ENCODE measurements at regions not wholly inside any gene's neighbourhood (a gene's known extent, or its start where the extent isn't known, plus 50 kb on each side); places are given as distances from the start of the nearest gene placed in this dataset.

GRCh38 chr1:175845338-175845737, 101.9 kb upstream of the TNR start:
- Histone ChIP-seq H2AK5ac (ENCODE audit: low read depth, low read length) (no peak overlapping the region), H2BK120ac (replicated peaks; ENCODE audit: low read depth, low read length) (no peak overlapping the region), H2BK12ac (ENCODE audit: low read depth, low read length) (no peak overlapping the region), H4K91ac (replicated peaks; ENCODE audit: insufficient read length, low read length) (peak overlapping the region; percentile 15), H3K18ac (ENCODE audit: extremely low read depth, low read length) (no peak overlapping the region), H3K9me3 (ENCODE audit: insufficient read depth in 2 of 2, low read depth in 1 of 2, low read length in 1 of 2) (no peaks in the 10 kb centered on the region), H4K5ac (ENCODE audit: insufficient read length, low read depth, low read length) (no peak overlapping the region), H3K14ac (ENCODE audit: insufficient read length) (no peak overlapping the region), H3K4me1 (replicated peaks in 1 of 4; ENCODE audit: control insufficient read depth in 3 of 4, insufficient read depth in 4 of 4, low read length in 3 of 4) (peaks cover 0 to 14% (median 2%) of the 10 kb centered on the region in 4 experiments; a peak in 2 of 7 replicates), H2AFZ (ENCODE audit: low read length) (no peak overlapping the region), H4K8ac (ENCODE audit: extremely low read depth, insufficient read depth, low read length) (no peak overlapping the region), H3K4ac (replicated peaks; ENCODE audit: insufficient read length, low read depth, low read length) (no peak overlapping the region), H3K79me1 (ENCODE audit: low read depth, low read length) (no peaks in the 10 kb centered on the region), H4K20me1 (replicated peaks in 1 of 2; ENCODE audit: control insufficient read depth in 1 of 2, insufficient read depth in 2 of 2, low read length in 2 of 2) (no peaks in the 10 kb centered on the region), H3K4me2 (ENCODE audit: insufficient read depth in 1 of 2, low read depth in 2 of 2, low read length in 2 of 2) (no peak overlapping the region), H3K4me3 (ENCODE audit: extremely low read depth in 1 of 4, insufficient read depth in 2 of 4, low read depth in 3 of 4, low read length in 4 of 4) (no peak overlapping the region), H2BK5ac (ENCODE audit: low read depth, low read length) (no peak overlapping the region), H2BK20ac (ENCODE audit: low read length) (no peak overlapping the region), H3K27me3 (replicated peaks in 1 of 4; ENCODE audit: control insufficient read depth in 3 of 4, extremely low read depth in 1 of 4, insufficient read depth in 3 of 4, low read length in 3 of 4) (no peaks in the 10 kb centered on the region; a peak in 1 of 7 replicates), H3K27ac (ENCODE audit: low read depth, low read length) (no peak overlapping the region), H3K79me2 (ENCODE audit: control insufficient read depth in 1 of 2, insufficient read depth in 2 of 2, low read length in 2 of 2) (no peaks in the 10 kb centered on the region), H3K9ac (replicated peaks in 1 of 4; ENCODE audit: extremely low read depth in 1 of 4, low read depth in 3 of 4, low read length in 3 of 4) (no peak overlapping the region), H3K56ac (replicated peaks; ENCODE audit: insufficient read length, low read depth, low read length) (no peak overlapping the region), H2BK15ac (ENCODE audit: low read length) (no peak overlapping the region), H3K23ac (ENCODE audit: insufficient read length) (no peak overlapping the region), H3K23me2 (ENCODE audit: low read depth, low read length) (no peaks in the 10 kb centered on the region), H3K36me3 (ENCODE audit: control insufficient read depth in 2 of 4, insufficient read depth in 4 of 4, low read length in 3 of 4) (no peaks in the 10 kb centered on the region)
- FAIRE-seq (no peak), DNase-seq (ENCODE audit: low read depth in 1 of 2, low spot score in 2 of 2) (no peak)
- CTCF ChIA-PET (ENCODE audit: partially characterized antibody), result interaction anchor here (0.6 to 1.9 kb wide), 8 partner anchors 12 to 978 kb away, joined by 3 to 9 read pairs (median 4); no protein-coding TSS in a partner anchor
- POLR2A ChIA-PET (ENCODE audit: partially characterized antibody), result no interaction called here
- 95% methylated on average over 3 of the region's 3 CpGs; no CpG with 5 or more reads in 1 of the 2 experiments for WGBS, 2 experiments (ENCODE audit: extremely low coverage in 1 of 2, insufficient coverage in 1 of 2, insufficient read length in 1 of 2, insufficient replicate concordance in 2 of 2, low coverage in 1 of 2, low lambda C conversion rate in 2 of 2, missing lambda C conversion rate in 1 of 2)
- TF ChIP-seq SIX5 (IDR thresholded peaks at IDR 0.05; ENCODE audit: low read depth, low read length), result no peak
- TF ChIP-seq CEBPB (IDR thresholded peaks at IDR 0.05; ENCODE audit: low read depth, low read length), result no peak
- TF ChIP-seq MAFK (IDR thresholded peaks at IDR 0.05; ENCODE audit: low read depth, low read length), result no peak
- no peak for TF ChIP-seq BRCA1 (IDR thresholded peaks at IDR 0.05; ENCODE audit: low read depth, low read length)
- no peak for TF ChIP-seq TAF7 (optimal IDR thresholded peaks at IDR 0.05; ENCODE audit: borderline replicate concordance, low read depth, low read length)
- no peak for TF ChIP-seq KDM1A (IDR thresholded peaks at IDR 0.05; ENCODE audit: borderline replicate concordance, low read length)
- TF ChIP-seq BACH1 (IDR thresholded peaks at IDR 0.05; ENCODE audit: low read length), result no peak
- no peak for TF ChIP-seq KDM4A (IDR thresholded peaks at IDR 0.05; ENCODE audit: low read depth, low read length, severe bottlenecking)
